HCT116 (cell line): ENCODE measurements at regions not wholly inside any gene's neighbourhood (a gene's known extent, or its start where the extent isn't known, plus 50 kb on each side); places are given as distances from the start of the nearest gene placed in this dataset.

Experiments
- ATAC-seq: fragments of 200-7000 bp; cut with Tn5 transposase; 2 replicates; pipeline ENCODE4 v1.9.1; 2020; ENCODE audit warnings: mild to moderate bottlenecking, moderate library complexity
- BruUV-seq: library from RNA; stranded (reverse); fragments of 400-500 nt; replicated peaks from 2 replicates; lab custom pipeline; 2021; lab: Mats Ljungman, UMichigan
- CTCF ChIA-PET: fragments of 300-600 bp; sonication (Branson Sonifier 250); formaldehyde crosslinking; loops from one replicate; lab custom pipeline; 2021; ENCODE audit warnings: antibody characterized with exemption; lab: Charles Lee
- POLR2A ChIA-PET: fragments of 300-600, 350-600 bp; sonication (Branson Sonifier 250); formaldehyde crosslinking; loops from one replicate; lab custom pipeline; 2021; ENCODE audit warnings: antibody characterized with exemption; lab: Charles Lee
- RAD21 ChIA-PET, 2 experiments: fragments of 300-600 bp; sonication (Branson Sonifier 250); formaldehyde crosslinking; loops; one replicate each; lab custom pipeline; 2023; ENCODE audit warnings: low total read pairs in 2 of 2; ENCODE audit not compliant: uncharacterized antibody in 2 of 2, unreplicated experiment in 2 of 2, low non-redundant PET in 1 of 2; lab: Charles Lee
- DNase-seq: peaks from one replicate; pipeline ENCODE4 v3.0.0-alpha.2; 2010; ENCODE audit warnings: low read depth, low spot score
- H2AFZ ChIP-seq: fragments of 200-600 bp; shearing (Covaris generic), sonication (generic); 2 replicates; pipeline ENCODE4 v1.6.1; 2017; ENCODE audit warnings: low read depth, mixed run types, mixed read lengths, antibody characterized with exemption, low read length; ENCODE audit not compliant: poor library complexity, severe bottlenecking
- H3K27ac ChIP-seq: 2 replicates; pipeline ENCODE4 v1.5.1; 2012; ENCODE audit warnings: low read depth, low read length
- H3K27me3 ChIP-seq: fragments of 200-600 bp; sonication (generic); 2 replicates; pipeline ENCODE4 v1.6.1; 2016; ENCODE audit warnings: mixed run types, low read length, mixed read lengths; ENCODE audit not compliant: insufficient read depth
- H3K36me3 ChIP-seq, 2 experiments: fragments of 200-500 bp in 1 of 2; fragments of 200-600 bp in 1 of 2; sonication (Bioruptor generic) in 1 of 2; sonication (generic) in 1 of 2; 2 replicates each; pipeline versions ENCODE4 v1.5.1 to v1.6.1; 2014 to 2016; ENCODE audit warnings: low read length in 2 of 2, inconsistent platforms in 1 of 2, mixed read lengths in 1 of 2, mixed run types in 1 of 2; ENCODE audit not compliant: insufficient read depth in 2 of 2, control insufficient read depth in 1 of 2
- H3K4me1 ChIP-seq, 2 experiments: fragments of 200-600 bp in 1 of 2; sonication (generic) in 1 of 2; 2 replicates each; pipeline versions ENCODE4 v1.5.1 to v1.6.1; 2012 to 2017; ENCODE audit warnings: low read length in 2 of 2, inconsistent platforms in 1 of 2, mild to moderate bottlenecking in 1 of 2, mixed read lengths in 1 of 2, mixed run types in 1 of 2, moderate library complexity in 1 of 2; ENCODE audit not compliant: insufficient read depth in 2 of 2, control insufficient read depth in 1 of 2
- H3K4me2 ChIP-seq: fragments of 200-600 bp; sonication (generic); 2 replicates; pipeline ENCODE4 v1.6.1; 2017; ENCODE audit warnings: mixed run types, low read length, mixed read lengths
- H3K4me3 ChIP-seq, 2 experiments: fragments of 200-600 bp in 1 of 2; sonication (generic) in 1 of 2; replicated peaks in 1 of 2; 2 replicates each; pipeline ENCODE4 v1.5.1; 2011 to 2016; ENCODE audit warnings: low read length in 2 of 2, control low read depth in 1 of 2, low read depth in 1 of 2, mild to moderate bottlenecking in 1 of 2, mixed read lengths in 1 of 2, mixed run types in 1 of 2
- H3K79me2 ChIP-seq: fragments of 200-600 bp; sonication (generic); 2 replicates; pipeline ENCODE4 v1.6.1; 2017; ENCODE audit warnings: mild to moderate bottlenecking, mixed run types, low read length, moderate library complexity, mixed read lengths; ENCODE audit not compliant: insufficient read depth
- H3K9ac ChIP-seq: fragments of 200-600 bp; sonication (generic); 2 replicates; pipeline ENCODE4 v1.6.1; 2016; ENCODE audit warnings: low read length, mixed read lengths
- H3K9me2 ChIP-seq: fragments of 200-600 bp; sonication (generic), shearing (Covaris generic); 2 replicates; pipeline ENCODE4 v1.6.1; 2017; ENCODE audit warnings: mixed run types, mild to moderate bottlenecking, moderate library complexity; ENCODE audit not compliant: insufficient read depth
- H3K9me3 ChIP-seq, 2 experiments: fragments of 200-500 bp in 1 of 2; fragments of 200-600 bp in 1 of 2; sonication (Bioruptor generic) in 1 of 2; sonication (generic) in 1 of 2; 2 replicates each; pipeline ENCODE4 v1.6.1; 2014 to 2017; ENCODE audit warnings: low read length in 2 of 2, mixed read lengths in 2 of 2, inconsistent platforms in 1 of 2, low read depth in 1 of 2, mild to moderate bottlenecking in 1 of 2, mixed run types in 1 of 2, moderate library complexity in 1 of 2; ENCODE audit not compliant: control insufficient read depth in 1 of 2, insufficient read depth in 1 of 2
- H4K20me1 ChIP-seq: fragments of 200-600 bp; sonication (generic), shearing (Covaris generic); 2 replicates; pipeline ENCODE4 v1.6.1; 2017; ENCODE audit warnings: mixed run types, mild to moderate bottlenecking, moderate library complexity; ENCODE audit not compliant: insufficient read depth
- ATF3 ChIP-seq: IDR thresholded peaks from 2 replicates; pipeline ENCODE4 v1.6.1; 2012
- CEBPB ChIP-seq: IDR thresholded peaks from 2 replicates; pipeline ENCODE4 v1.6.1; 2012; ENCODE audit warnings: low read depth
- ELF1 ChIP-seq: IDR thresholded peaks from 2 replicates; pipeline ENCODE4 v1.6.1; 2012; ENCODE audit warnings: low read depth, borderline replicate concordance
- EZH2 ChIP-seq: fragments of 200-600 bp; sonication (generic); IDR thresholded peaks from 2 replicates; pipeline ENCODE4 v1.6.1; 2017; ENCODE audit warnings: antibody characterized with exemption, mixed run types
- EZH2phosphoT487 ChIP-seq: fragments of 200-600 bp; IDR thresholded peaks from 2 replicates; pipeline ENCODE4 v1.6.1; 2018; ENCODE audit warnings: antibody characterized with exemption, borderline replicate concordance
- FOSL1 ChIP-seq: IDR thresholded peaks from 2 replicates; pipeline ENCODE4 v1.6.1; 2012; ENCODE audit warnings: low read depth
- POLR2AphosphoS5 ChIP-seq: IDR thresholded peaks from 2 replicates; pipeline ENCODE4 v1.6.1; 2011; ENCODE audit warnings: mild to moderate bottlenecking, low read depth, low read length, moderate library complexity
- RAD21 ChIP-seq: IDR thresholded peaks from 2 replicates; pipeline ENCODE4 v1.6.1; 2012; ENCODE audit warnings: low read depth, mild to moderate bottlenecking
- REST ChIP-seq: IDR thresholded peaks from 2 replicates; pipeline ENCODE4 v1.6.1; 2012; ENCODE audit warnings: low read depth
- SP1 ChIP-seq: IDR thresholded peaks from 2 replicates; pipeline ENCODE4 v1.6.1; 2012; ENCODE audit warnings: low read depth
- SRF ChIP-seq: IDR thresholded peaks from 2 replicates; pipeline ENCODE4 v1.6.1; 2012; ENCODE audit warnings: low read depth
- YY1 ChIP-seq: IDR thresholded peaks from 2 replicates; pipeline ENCODE4 v1.6.1; 2011; ENCODE audit warnings: low read length, low read depth, moderate library complexity, mild to moderate bottlenecking; ENCODE audit not compliant: insufficient replicate concordance; ENCODE audit errors: extremely low read depth
- ZNF274 ChIP-seq: fragments of 200-500 bp; sonication (Bioruptor generic); IDR thresholded peaks from 2 replicates; pipeline ENCODE4 v1.6.1; 2014; ENCODE audit warnings: mild to moderate bottlenecking, low read depth, low read length, inconsistent platforms
- intact Hi-C: fragments of 100-400 bp; cut with micrococcal nuclease; formaldehyde crosslinking; loops from 2 replicates; pipeline ENCODE4 v1.10.0; 2022

GRCh38 chr1:105172788-105173187 is 1423.1 kb downstream of the AMY1C start:
- Histone ChIP-seq H3K9me3 (peaks cover 3 to 10% of the 10 kb centered on the region in 2 experiments; a peak in 2 of 4 replicates), H3K27ac (no peak overlapping the region), H3K27me3 (no peaks in the 10 kb centered on the region), H3K4me3 (no peak overlapping the region), H3K4me1 (no peaks in the 10 kb centered on the region), H3K4me2 (no peak overlapping the region), H2AFZ (no peak overlapping the region), H3K79me2 (no peaks in the 10 kb centered on the region), H4K20me1 (no peaks in the 10 kb centered on the region), H3K9me2 (no peaks in the 10 kb centered on the region), H3K36me3 (no peaks in the 10 kb centered on the region), H3K9ac (no peak overlapping the region)
- intact Hi-C loops: no loop called here
- POLR2A ChIA-PET: no interaction called here
- RAD21 ChIA-PET: no interaction called here
- CTCF ChIA-PET: no interaction called here
- TF ChIP-seq FOSL1 (no peak), SP1 (no peak), CEBPB (no peak), EZH2phosphoT487 (no peak), SRF (no peak)
- no peak for ATAC-seq
- no peak for DNase-seq
- BruUV-seq: no TSS peak

DNA sequence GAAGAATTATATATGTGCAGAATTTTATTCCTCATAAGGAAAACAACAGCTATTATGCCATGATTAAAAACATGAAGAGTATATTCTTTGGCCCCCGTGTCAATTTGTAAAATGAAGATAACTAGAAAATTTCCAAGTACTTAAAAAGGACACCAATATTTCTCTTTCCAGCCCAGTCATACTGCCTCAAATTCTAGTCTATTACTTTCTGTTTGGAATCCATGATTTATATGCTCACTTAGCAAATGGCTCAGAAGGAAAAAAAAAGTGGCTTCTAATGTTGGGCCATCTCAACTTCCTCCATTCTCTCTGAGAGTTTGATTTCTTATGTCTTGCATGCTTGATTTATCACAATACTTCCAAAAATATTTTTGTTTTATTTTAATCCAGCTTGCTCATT is 1431.1 kb downstream of the AMY1C start:
- no peak overlapping the region for H2AFZ ChIP-seq
- no peak overlapping the region for H3K4me2 ChIP-seq
- no peak for TF ChIP-seq RAD21
- TF ChIP-seq FOSL1: no peak
- no peak for TF ChIP-seq SP1
- TF ChIP-seq ELF1: no peak
- no peak for TF ChIP-seq SRF
- TF ChIP-seq EZH2phosphoT487: no peak
- no peak for TF ChIP-seq ZNF274
- no peak for TF ChIP-seq EZH2
- TF ChIP-seq CEBPB: no peak
- TF ChIP-seq YY1: no peak
- no peak for TF ChIP-seq POLR2AphosphoS5
- no peak for TF ChIP-seq REST
- TF ChIP-seq ATF3: no peak
- TF ChIP-seq, all 23 proteins: peak for 0
- no peaks in the 10 kb centered on the region for H3K36me3 ChIP-seq
- H3K9me2 ChIP-seq: no peaks in the 10 kb centered on the region
- no peak overlapping the region for H3K9ac ChIP-seq
- H3K27me3 ChIP-seq: no peaks in the 10 kb centered on the region
- ChIA-PET RAD21 (no interaction called here), POLR2A (no interaction called here), CTCF (no interaction called here)
- H3K4me1 ChIP-seq: no peaks in the 10 kb centered on the region
- BruUV-seq: no TSS peak
- DNase-seq: no peak
- H3K27ac ChIP-seq: no peak overlapping the region
- H4K20me1 ChIP-seq: no peaks in the 10 kb centered on the region
- peaks cover 3 to 10% of the 10 kb centered on the region in 2 experiments; a peak in 2 of 4 replicates for H3K9me3 ChIP-seq
- intact Hi-C loops: no loop called here
- ATAC-seq: no peak
- H3K79me2 ChIP-seq: no peaks in the 10 kb centered on the region
- H3K4me3 ChIP-seq: no peak overlapping the region
